ENCODE measurements at regions not wholly inside any gene's neighbourhood (a gene's known extent, or its start where the extent isn't known, plus 50 kb on each side); places are given as distances from the start of the nearest gene placed in this dataset.

DNA sequence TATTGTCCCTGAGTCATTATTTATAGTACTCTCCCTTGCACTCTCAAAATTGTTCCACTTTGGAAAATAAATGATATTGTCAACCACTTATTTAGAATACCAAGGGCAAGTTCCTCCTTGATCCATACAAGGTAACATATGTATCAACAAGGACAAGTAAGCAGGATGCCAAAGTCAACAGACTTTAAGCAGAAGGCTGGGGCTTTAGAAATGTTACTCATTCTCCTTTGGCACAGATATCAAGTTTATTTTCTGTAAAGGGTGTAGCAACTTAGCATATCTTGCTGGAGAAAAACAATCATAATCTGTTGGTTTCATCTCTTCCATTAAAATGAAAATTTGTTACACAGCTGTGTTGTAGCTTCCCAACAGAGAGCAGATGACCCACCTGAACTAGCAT lies 248.7 kb upstream of the SLC30A5 start:
- no peak for TF ChIP-seq MYC (IDR thresholded peaks at IDR 0.05; ENCODE audit: low read depth, low read length)
- TF ChIP-seq, protein P1, sequence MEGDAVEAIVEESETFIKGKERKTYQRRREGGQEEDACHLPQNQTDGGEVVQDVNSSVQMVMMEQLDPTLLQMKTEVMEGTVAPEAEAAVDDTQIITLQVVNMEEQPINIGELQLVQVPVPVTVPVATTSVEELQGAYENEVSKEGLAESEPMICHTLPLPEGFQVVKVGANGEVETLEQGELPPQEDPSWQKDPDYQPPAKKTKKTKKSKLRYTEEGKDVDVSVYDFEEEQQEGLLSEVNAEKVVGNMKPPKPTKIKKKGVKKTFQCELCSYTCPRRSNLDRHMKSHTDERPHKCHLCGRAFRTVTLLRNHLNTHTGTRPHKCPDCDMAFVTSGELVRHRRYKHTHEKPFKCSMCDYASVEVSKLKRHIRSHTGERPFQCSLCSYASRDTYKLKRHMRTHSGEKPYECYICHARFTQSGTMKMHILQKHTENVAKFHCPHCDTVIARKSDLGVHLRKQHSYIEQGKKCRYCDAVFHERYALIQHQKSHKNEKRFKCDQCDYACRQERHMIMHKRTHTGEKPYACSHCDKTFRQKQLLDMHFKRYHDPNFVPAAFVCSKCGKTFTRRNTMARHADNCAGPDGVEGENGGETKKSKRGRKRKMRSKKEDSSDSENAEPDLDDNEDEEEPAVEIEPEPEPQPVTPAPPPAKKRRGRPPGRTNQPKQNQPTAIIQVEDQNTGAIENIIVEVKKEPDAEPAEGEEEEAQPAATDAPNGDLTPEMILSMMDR (IDR thresholded peaks at IDR 0.05; ENCODE audit: low read depth, low read length) = no peak
- TF ChIP-seq POLR2A (IDR thresholded peaks at IDR 0.05; ENCODE audit: extremely low read depth, insufficient read length) = no peak
- TF ChIP-seq, protein P2, sequence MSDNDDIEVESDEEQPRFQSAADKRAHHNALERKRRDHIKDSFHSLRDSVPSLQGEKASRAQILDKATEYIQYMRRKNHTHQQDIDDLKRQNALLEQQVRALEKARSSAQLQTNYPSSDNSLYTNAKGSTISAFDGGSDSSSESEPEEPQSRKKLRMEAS (IDR thresholded peaks at IDR 0.05; ENCODE audit: low read depth, low read length) = no peak
- DNase-seq (ENCODE audit: low read depth) = no peak
- no peak overlapping the region for H3K4me3 ChIP-seq (ENCODE audit: low read depth, low read length)

DNA sequence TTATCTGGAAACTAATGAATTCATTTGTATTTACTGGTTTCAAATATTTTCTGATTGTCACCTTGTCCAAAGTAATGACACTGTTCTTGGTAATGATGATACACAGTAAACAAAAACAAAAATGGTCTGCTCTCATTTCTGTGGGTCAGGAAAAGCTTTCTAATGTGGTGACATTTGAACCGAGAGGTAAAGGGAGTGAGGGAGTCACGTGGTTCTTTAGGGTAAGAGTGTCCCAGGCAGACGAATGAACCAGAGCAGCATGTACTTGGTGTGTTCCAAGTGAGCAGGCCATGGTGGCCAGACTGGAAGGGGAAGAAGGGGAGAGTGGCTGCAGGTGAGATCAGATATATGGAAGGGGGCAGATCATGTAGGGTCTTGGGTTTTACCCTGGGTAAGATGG lies 247.0 kb upstream of the SLC30A5 start:
- no peak overlapping the region for H3K4me3 ChIP-seq (ENCODE audit: low read depth, low read length)
- DNase-seq (ENCODE audit: low read depth) = no peak
- TF ChIP-seq, protein P2 (IDR thresholded peaks at IDR 0.05; ENCODE audit: low read depth, low read length) = no peak
- TF ChIP-seq, protein P1 (IDR thresholded peaks at IDR 0.05; ENCODE audit: low read depth, low read length) = no peak
- no peak for TF ChIP-seq MYC (IDR thresholded peaks at IDR 0.05; ENCODE audit: low read depth, low read length)
- TF ChIP-seq POLR2A (IDR thresholded peaks at IDR 0.05; ENCODE audit: extremely low read depth, insufficient read length) = no peak

DNA sequence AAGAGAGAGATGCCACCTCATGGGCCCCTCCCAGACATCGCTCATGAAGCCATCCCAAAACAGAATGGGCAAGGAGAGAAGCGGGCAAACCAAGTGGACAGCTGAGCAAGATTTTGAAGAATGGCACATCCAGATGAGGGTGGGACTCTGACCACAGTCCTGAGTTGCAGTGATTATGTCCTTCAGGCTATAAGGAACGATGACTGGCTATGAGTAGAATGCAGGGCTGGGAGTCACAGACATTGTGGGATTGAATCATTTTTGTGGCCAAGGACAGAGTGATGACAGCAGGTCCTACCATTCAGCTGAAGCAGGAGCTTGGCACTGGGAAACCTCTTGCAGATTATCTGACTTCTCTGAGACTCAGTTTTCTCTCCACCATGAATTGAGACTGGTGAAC lies 245.7 kb upstream of the SLC30A5 start:
- DNase-seq (ENCODE audit: low read depth) = no peak
- no peak overlapping the region for H3K4me3 ChIP-seq (ENCODE audit: low read depth, low read length)
- no peak for TF ChIP-seq POLR2A (IDR thresholded peaks at IDR 0.05; ENCODE audit: extremely low read depth, insufficient read length)
- TF ChIP-seq MYC (IDR thresholded peaks at IDR 0.05; ENCODE audit: low read depth, low read length) = no peak
- TF ChIP-seq, protein P2 (IDR thresholded peaks at IDR 0.05; ENCODE audit: low read depth, low read length) = no peak
- TF ChIP-seq, protein P1 (IDR thresholded peaks at IDR 0.05; ENCODE audit: low read depth, low read length) = no peak

DNA sequence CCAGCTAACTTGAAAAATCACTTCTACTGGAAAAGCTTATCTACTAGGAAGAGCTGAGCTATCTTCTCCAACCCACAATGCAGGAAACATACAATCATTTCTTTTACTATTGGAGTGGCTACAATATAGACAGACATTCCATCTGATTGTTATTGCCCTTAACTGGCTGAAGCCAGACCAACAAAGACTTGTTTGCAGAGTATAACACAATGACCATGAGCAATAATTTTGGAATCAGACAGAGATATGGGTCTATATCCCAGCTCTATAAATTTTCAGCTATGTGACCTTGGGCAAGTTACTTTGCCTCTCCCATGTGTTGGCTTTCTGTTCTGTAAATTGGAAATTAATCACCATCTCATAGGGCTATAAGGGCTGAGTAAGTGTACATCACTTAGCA lies 244.7 kb upstream of the SLC30A5 start:
- no peak overlapping the region for H3K4me3 ChIP-seq (ENCODE audit: low read depth, low read length)
- DNase-seq (ENCODE audit: low read depth) = no peak
- no peak for TF ChIP-seq MYC (IDR thresholded peaks at IDR 0.05; ENCODE audit: low read depth, low read length)
- TF ChIP-seq, protein P2 (IDR thresholded peaks at IDR 0.05; ENCODE audit: low read depth, low read length) = no peak
- TF ChIP-seq, protein P1 (IDR thresholded peaks at IDR 0.05; ENCODE audit: low read depth, low read length) = no peak
- TF ChIP-seq POLR2A (IDR thresholded peaks at IDR 0.05; ENCODE audit: extremely low read depth, insufficient read length) = no peak

DNA sequence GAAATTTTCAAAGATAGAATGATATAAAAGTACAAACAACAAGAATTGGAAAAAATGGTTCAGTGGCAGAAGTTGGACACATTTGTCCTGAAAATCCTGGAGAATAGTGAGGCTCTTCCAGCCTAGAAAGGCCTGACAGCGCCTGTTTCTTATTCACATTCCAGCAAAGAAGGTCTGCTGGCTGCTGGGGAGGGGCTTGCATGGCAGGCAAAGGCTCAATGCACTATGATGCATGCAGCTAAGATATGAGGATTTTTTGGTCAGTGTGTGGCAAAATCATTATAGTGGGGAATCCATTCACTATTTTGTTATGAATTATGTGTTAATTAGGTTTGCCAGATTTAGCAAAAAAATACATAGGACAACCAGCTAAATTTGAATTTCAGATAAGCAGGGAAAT lies 243.9 kb upstream of the SLC30A5 start:
- DNase-seq (ENCODE audit: low read depth) = no peak
- TF ChIP-seq, protein P2 (IDR thresholded peaks at IDR 0.05; ENCODE audit: low read depth, low read length) = no peak
- TF ChIP-seq MYC (IDR thresholded peaks at IDR 0.05; ENCODE audit: low read depth, low read length) (no peak), POLR2A (IDR thresholded peaks at IDR 0.05; ENCODE audit: extremely low read depth, insufficient read length) (no peak)
- TF ChIP-seq, protein P1 (IDR thresholded peaks at IDR 0.05; ENCODE audit: low read depth, low read length) = no peak
- H3K4me3 ChIP-seq (ENCODE audit: low read depth, low read length) = no peak overlapping the region

DNA sequence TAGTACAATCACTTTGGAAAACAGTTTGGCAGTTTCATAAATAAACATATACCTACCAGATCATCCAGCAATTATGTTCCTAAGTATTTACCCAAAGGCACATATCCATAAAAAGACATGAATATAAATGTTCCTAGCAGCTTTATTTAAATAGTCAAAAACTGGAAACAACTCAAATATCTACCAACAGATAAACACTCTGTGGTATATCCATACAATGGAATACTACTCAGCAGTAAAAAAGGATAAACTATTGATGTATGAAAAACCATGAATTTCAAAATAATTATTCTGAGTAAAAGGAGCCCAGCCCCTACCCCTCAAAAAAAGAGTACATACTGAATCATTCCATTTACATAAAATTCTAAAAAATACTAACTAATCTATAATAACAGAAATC lies 232.7 kb upstream of the SLC30A5 start:
- no peak for DNase-seq (ENCODE audit: low read depth)
- no peak overlapping the region for H3K4me3 ChIP-seq (ENCODE audit: low read depth, low read length)
- TF ChIP-seq POLR2A (IDR thresholded peaks at IDR 0.05; ENCODE audit: extremely low read depth, insufficient read length) = no peak
- TF ChIP-seq, protein P2 (IDR thresholded peaks at IDR 0.05; ENCODE audit: low read depth, low read length) = no peak
- TF ChIP-seq MYC (IDR thresholded peaks at IDR 0.05; ENCODE audit: low read depth, low read length) = no peak
- TF ChIP-seq, protein P1 (IDR thresholded peaks at IDR 0.05; ENCODE audit: low read depth, low read length) = no peak
